GM23338 (cell line): ENCODE measurements at regions not wholly inside any gene's neighbourhood (a gene's known extent, or its start where the extent isn't known, plus 50 kb on each side); places are given as distances from the start of the nearest gene placed in this dataset.

Experiments
- ATAC-seq: fragments of 200-7000 bp; cut with Tn5 transposase; 3 replicates; pipeline ENCODE4 v1.9.1; 2020
- DNase-seq: peaks from one replicate; pipeline ENCODE4 v3.0.0-alpha.2; 2015; ENCODE audit warnings: low spot score
- H2AFZ ChIP-seq: fragments of 200-600 bp; sonication (generic); 2 replicates; pipeline ENCODE4 v1.8.0; 2016; ENCODE audit warnings: antibody characterized with exemption, mild to moderate bottlenecking, moderate library complexity
- H3F3A ChIP-seq: fragments of 200-600 bp; sonication (generic); replicated peaks from 2 replicates; pipeline ENCODE4 v1.8.0; 2017; ENCODE audit warnings: antibody characterized with exemption, mixed run types, low read depth
- H3K27ac ChIP-seq: fragments of 200-600 bp; sonication (generic); 2 replicates; pipeline ENCODE4 v1.6.1; 2016; ENCODE audit warnings: low read depth
- H3K27me3 ChIP-seq: fragments of 200-600 bp; sonication (generic); 2 replicates; pipeline ENCODE4 v1.8.0; 2016; ENCODE audit warnings: mild to moderate bottlenecking, mixed run types, moderate library complexity; ENCODE audit not compliant: insufficient read depth
- H3K36me3 ChIP-seq: fragments of 200-600 bp; sonication (generic); 2 replicates; pipeline ENCODE4 v1.8.0; 2016; ENCODE audit warnings: mild to moderate bottlenecking; ENCODE audit not compliant: insufficient read depth
- H3K4me1 ChIP-seq: fragments of 200-600 bp; sonication (generic); 2 replicates; pipeline ENCODE4 v1.8.0; 2016; ENCODE audit warnings: mild to moderate bottlenecking, moderate library complexity; ENCODE audit not compliant: insufficient read depth
- H3K4me2 ChIP-seq: fragments of 200-600 bp; sonication (generic); 2 replicates; pipeline ENCODE4 v1.7.1; 2017; ENCODE audit warnings: mixed run types
- H3K4me3 ChIP-seq: fragments of 200-600 bp; sonication (generic); 2 replicates; pipeline ENCODE4 v1.6.1; 2016; ENCODE audit warnings: mixed run types
- H3K79me2 ChIP-seq: fragments of 200-600 bp; sonication (generic); replicated peaks from 2 replicates; pipeline ENCODE4 v1.8.0; 2017; ENCODE audit warnings: mild to moderate bottlenecking; ENCODE audit not compliant: insufficient read depth
- H3K9me2 ChIP-seq: fragments of 200-600 bp; sonication (generic); 2 replicates; pipeline ENCODE4 v1.8.0; 2017; ENCODE audit not compliant: insufficient read depth
- H4K20me1 ChIP-seq: fragments of 200-600 bp; sonication (generic); replicated peaks from 2 replicates; pipeline ENCODE4 v1.8.0; 2017; ENCODE audit warnings: mild to moderate bottlenecking; ENCODE audit not compliant: insufficient read depth
- H3K27ac Mint-ChIP-seq: 2 replicates; pipeline ENCODE4 v1.8.0; 2020; ENCODE audit warnings: inconsistent platforms, mild to moderate bottlenecking, moderate library complexity, mixed read lengths
- H3K27me3 Mint-ChIP-seq: 3 replicates; pipeline ENCODE4 v1.8.0; 2022; ENCODE audit warnings: low read depth, mild to moderate bottlenecking, moderate library complexity, mixed read lengths, inconsistent platforms; ENCODE audit not compliant: insufficient read depth, poor library complexity
- H3K36me3 Mint-ChIP-seq: 3 replicates; pipeline ENCODE4 v1.8.0; 2021; ENCODE audit warnings: low read depth, mild to moderate bottlenecking, inconsistent platforms, moderate library complexity, mixed read lengths
- H3K4me1 Mint-ChIP-seq: 3 replicates; pipeline ENCODE4 v1.8.0; 2020; ENCODE audit warnings: mild to moderate bottlenecking, inconsistent platforms, mixed read lengths
- H3K4me3 Mint-ChIP-seq: 3 replicates; pipeline ENCODE4 v1.8.0; 2021; ENCODE audit warnings: moderate library complexity, mild to moderate bottlenecking, inconsistent platforms, mixed read lengths
- H3K9me3 Mint-ChIP-seq: 3 replicates; pipeline ENCODE4 v1.8.0; 2020; ENCODE audit warnings: moderate library complexity, mild to moderate bottlenecking, inconsistent platforms, mixed read lengths
- CREB1 ChIP-seq: fragments of 250-450 bp; sonication (Bioruptor Pico); IDR thresholded peaks from 2 replicates; pipeline ENCODE4 v1.5.0; 2020; ENCODE audit warnings: low read depth, mild to moderate bottlenecking, moderate library complexity
- ETS1 ChIP-seq: IDR thresholded peaks from 2 replicates; pipeline ENCODE4 v1.6.1; 2016; ENCODE audit warnings: antibody characterized with exemption
- EZH2 ChIP-seq: fragments of 200-600 bp; sonication (generic); IDR thresholded peaks from one replicate; pipeline ENCODE4 v1.8.0; 2017; ENCODE audit warnings: antibody characterized with exemption, mild to moderate bottlenecking, low read depth; ENCODE audit not compliant: unreplicated experiment
- EZH2phosphoT487 ChIP-seq: fragments of 200-600 bp; sonication (generic); IDR thresholded peaks from one replicate; pipeline ENCODE4 v1.8.1; 2018; ENCODE audit warnings: antibody characterized with exemption; ENCODE audit not compliant: unreplicated experiment
- NANOG ChIP-seq: IDR thresholded peaks from 2 replicates; pipeline ENCODE4 v1.6.1; 2016; ENCODE audit warnings: antibody characterized with exemption, borderline replicate concordance
- POLR2AphosphoS5 ChIP-seq: IDR thresholded peaks from 2 replicates; pipeline ENCODE4 v1.6.1; 2016; ENCODE audit warnings: antibody characterized with exemption, low read depth
- ZNF114 ChIP-seq: fragments of 250-450 bp; sonication (Bioruptor Pico); IDR thresholded peaks from 2 replicates; pipeline ENCODE4 v1.5.0; 2020; ENCODE audit warnings: mild to moderate bottlenecking, moderate library complexity

GRCh38 chr19:28535352-28535775 lies 677.6 kb downstream of the UQCRFS1 start:
- peaks cover 15% of the 10 kb centered on the region for H3K9me3 Mint-ChIP-seq
- no peak overlapping the region for H3K27ac Mint-ChIP-seq
- TF ChIP-seq ZNF114 (CRISPR knock-in tag) = no peak
- H3K27ac ChIP-seq = no peak overlapping the region
- H3K36me3 Mint-ChIP-seq = no peaks in the 10 kb centered on the region
- H3K27me3 ChIP-seq = no peaks in the 10 kb centered on the region
- H3K4me2 ChIP-seq = no peak overlapping the region
- H4K20me1 ChIP-seq = no peaks in the 10 kb centered on the region
- 0 out of 3 replicates have a peak, but pooled peaks cover 3% of the 10 kb centered on the region for H3K4me1 Mint-ChIP-seq
- H3K4me3 Mint-ChIP-seq = no peak overlapping the region
- no peaks in the 10 kb centered on the region for H3K27me3 Mint-ChIP-seq
- H3K9me2 ChIP-seq = no peaks in the 10 kb centered on the region
- no peak for DNase-seq
- no peak overlapping the region for H3K4me3 ChIP-seq
- no peak overlapping the region for H2AFZ ChIP-seq
- H3K36me3 ChIP-seq = no peaks in the 10 kb centered on the region
- no peaks in the 10 kb centered on the region for H3F3A ChIP-seq
- ATAC-seq = no peak
- no peaks in the 10 kb centered on the region for H3K79me2 ChIP-seq
- no peaks in the 10 kb centered on the region for H3K4me1 ChIP-seq

- H3K4me1 ChIP-seq = no peaks in the 10 kb centered on the region
- TF ChIP-seq ETS1 (no peak), EZH2phosphoT487 (no peak), NANOG (no peak), EZH2 (no peak)
- H3K27me3 Mint-ChIP-seq = no peaks in the 10 kb centered on the region
- no peak overlapping the region for H3K27ac Mint-ChIP-seq
- no peak for ATAC-seq
- no peaks in the 10 kb centered on the region for H3K36me3 Mint-ChIP-seq
- H3K4me1 Mint-ChIP-seq = 0 out of 3 replicates have a peak, but pooled peaks cover 3% of the 10 kb centered on the region
- H3K4me3 ChIP-seq = no peak overlapping the region
- peaks cover 15% of the 10 kb centered on the region for H3K9me3 Mint-ChIP-seq
- H3K9me2 ChIP-seq = no peaks in the 10 kb centered on the region
- H4K20me1 ChIP-seq = no peaks in the 10 kb centered on the region
- H3K36me3 ChIP-seq = no peaks in the 10 kb centered on the region
- H3K27ac ChIP-seq = no peak overlapping the region
- H3K4me2 ChIP-seq = no peak overlapping the region
- H3K79me2 ChIP-seq = no peaks in the 10 kb centered on the region
- H2AFZ ChIP-seq = no peak overlapping the region
- no peaks in the 10 kb centered on the region for H3F3A ChIP-seq
- no peaks in the 10 kb centered on the region for H3K27me3 ChIP-seq
- no peak for DNase-seq
- H3K4me3 Mint-ChIP-seq = no peak overlapping the region
These were observed 678.1 kb downstream of the UQCRFS1 start for GRCh38 chr19:28534766-28535351.

GRCh38 chr19:28532765-28533341 lies 680.1 kb downstream of the UQCRFS1 start:
- Histone ChIP-seq H4K20me1 (no peaks in the 10 kb centered on the region), H2AFZ (no peak overlapping the region), H3K4me1 (no peaks in the 10 kb centered on the region), H3K27ac (no peak overlapping the region), H3K79me2 (no peaks in the 10 kb centered on the region), H3K9me2 (no peaks in the 10 kb centered on the region), H3K4me2 (no peak overlapping the region), H3K36me3 (no peaks in the 10 kb centered on the region), H3F3A (no peaks in the 10 kb centered on the region), H3K27me3 (no peaks in the 10 kb centered on the region), H3K4me3 (no peak overlapping the region)
- peaks cover 10% of the 10 kb centered on the region for H3K9me3 Mint-ChIP-seq
- DNase-seq (no peak), ATAC-seq (no peak)
- H3K4me3 Mint-ChIP-seq = no peak overlapping the region
- no peak overlapping the region for H3K27ac Mint-ChIP-seq
- H3K4me1 Mint-ChIP-seq = peaks cover 13% of the 10 kb centered on the region
- no peaks in the 10 kb centered on the region for H3K36me3 Mint-ChIP-seq
- no peaks in the 10 kb centered on the region for H3K27me3 Mint-ChIP-seq
- TF ChIP-seq ETS1 = no peak
- TF ChIP-seq EZH2phosphoT487 = no peak
- no peak for TF ChIP-seq CREB1 (CRISPR knock-in tag)
- no peak for TF ChIP-seq POLR2AphosphoS5
- TF ChIP-seq NANOG = no peak
- no peak for TF ChIP-seq EZH2
